ENCODE measurements at regions not wholly inside any gene's neighbourhood (a gene's known extent, or its start where the extent isn't known, plus 50 kb on each side); places are given as distances from the start of the nearest gene placed in this dataset.

GRCh38 chr18:11498821-11499220, 110.6 kb upstream of the SLC35G4 start:
- TF ChIP-seq POLR2AphosphoS5 (IDR thresholded peaks at IDR 0.05) (no peak), EP300 (IDR thresholded peaks at IDR 0.05) (no peak), POLR2A (IDR thresholded peaks at IDR 0.05) (no peak), CTCF (IDR thresholded peaks at IDR 0.05) (no peak)
- WGBS, 5 donors: 44 to 72% (median 54%) methylated on average over 1 of the region's 1 CpG
- DNase-seq: no peak
- Histone ChIP-seq H3K9me3 (no peaks in the 10 kb centered on the region), H3K27ac (no peak overlapping the region), H3K27me3 (no peaks in the 10 kb centered on the region), H3K4me3 (no peak overlapping the region), H3K36me3 (no peaks in the 10 kb centered on the region), H3K4me1 (no peaks in the 10 kb centered on the region)
- intact Hi-C loops (cut with DNase I; ENCODE audit: low total_unique reads): no loop called here

DNA sequence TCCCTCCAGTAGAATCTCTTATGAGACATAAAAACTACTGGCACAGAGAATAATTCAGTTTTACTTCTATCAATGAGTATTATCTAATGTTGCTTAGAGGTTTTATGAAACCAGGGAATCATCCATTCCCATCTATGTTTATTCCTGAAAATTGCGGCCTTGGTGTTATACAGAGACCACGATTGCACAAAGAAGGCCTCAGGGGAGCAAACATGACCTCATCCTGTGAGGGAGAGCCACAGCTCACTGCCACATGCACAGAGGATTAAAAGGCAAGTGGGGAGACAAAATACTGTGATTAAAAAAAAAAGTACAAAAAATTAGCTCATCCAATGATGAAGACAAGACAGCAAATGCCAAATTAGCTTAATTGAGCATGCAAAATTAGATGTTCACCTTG, 111.8 kb upstream of the SLC35G4 start:
- intact Hi-C loops (cut with DNase I; ENCODE audit: low total_unique reads): no loop called here
- Histone ChIP-seq H3K4me3 (no peak overlapping the region), H3K36me3 (no peaks in the 10 kb centered on the region), H3K27ac (no peak overlapping the region), H3K27me3 (no peaks in the 10 kb centered on the region), H3K9me3 (no peaks in the 10 kb centered on the region), H3K4me1 (no peaks in the 10 kb centered on the region)
- WGBS, 5 donors: 51 to 65% (median 60%) methylated on average over 2 of the region's 2 CpGs
- no peak for DNase-seq
- TF ChIP-seq CTCF (IDR thresholded peaks at IDR 0.05): no peak
- TF ChIP-seq POLR2A (IDR thresholded peaks at IDR 0.05): no peak
- no peak for TF ChIP-seq POLR2AphosphoS5 (IDR thresholded peaks at IDR 0.05)
- TF ChIP-seq EP300 (IDR thresholded peaks at IDR 0.05): no peak

GRCh38 chr18:11496526-11497172, 112.7 kb upstream of the SLC35G4 start:
- Histone ChIP-seq H3K27me3 (no peaks in the 10 kb centered on the region), H3K27ac (no peak overlapping the region), H3K36me3 (no peaks in the 10 kb centered on the region), H3K4me1 (no peaks in the 10 kb centered on the region), H3K4me3 (no peak overlapping the region), H3K9me3 (no peaks in the 10 kb centered on the region)
- DNase-seq: no peak
- TF ChIP-seq CTCF (IDR thresholded peaks at IDR 0.05) (no peak), POLR2A (IDR thresholded peaks at IDR 0.05) (no peak), EP300 (IDR thresholded peaks at IDR 0.05) (no peak), POLR2AphosphoS5 (IDR thresholded peaks at IDR 0.05) (no peak)
- 62 to 76% (median 73%) methylated on average over 6 of the region's 6 CpGs for WGBS, 5 donors
- intact Hi-C loops (cut with DNase I; ENCODE audit: low total_unique reads): no loop called here

GRCh38 chr18:11495441-11495840, 114.0 kb upstream of the SLC35G4 start:
- Histone ChIP-seq H3K4me3 (no peak overlapping the region), H3K36me3 (no peaks in the 10 kb centered on the region), H3K9me3 (no peaks in the 10 kb centered on the region), H3K27ac (no peak overlapping the region), H3K4me1 (no peaks in the 10 kb centered on the region), H3K27me3 (no peaks in the 10 kb centered on the region)
- WGBS, 5 donors: 84 to 92% (median 86%) methylated on average over 6 of the region's 6 CpGs
- DNase-seq: no peak
- intact Hi-C loops (cut with DNase I; ENCODE audit: low total_unique reads): no loop called here
- TF ChIP-seq POLR2A (IDR thresholded peaks at IDR 0.05): no peak
- TF ChIP-seq CTCF (IDR thresholded peaks at IDR 0.05): no peak
- no peak for TF ChIP-seq POLR2AphosphoS5 (IDR thresholded peaks at IDR 0.05)
- TF ChIP-seq EP300 (IDR thresholded peaks at IDR 0.05): no peak
